Activated CD4-positive, alpha-beta memory T cell treated with anti-CD3 and anti-CD28 coated beads for 36 hours (primary cell): ENCODE measurements at regions not wholly inside any gene's neighbourhood (a gene's known extent, or its start where the extent isn't known, plus 50 kb on each side); places are given as distances from the start of the nearest gene placed in this dataset.

Experiments
- CTCF ChIA-PET: fragments of 350-600 bp; sonication (Branson Sonifier 250); formaldehyde crosslinking; loops from one replicate; lab custom pipeline; 2021; ENCODE audit warnings: antibody characterized with exemption, inconsistent platforms; lab: Charles Lee
- POLR2A ChIA-PET: fragments of 350-600 bp; sonication (Branson Sonifier 250); formaldehyde crosslinking; loops from one replicate; lab custom pipeline; 2021; ENCODE audit warnings: antibody characterized with exemption; lab: Charles Lee
- DNase-seq: peaks from one replicate; pipeline ENCODE4 v3.0.0-alpha.2; 2020
- H3K27ac Mint-ChIP-seq: one replicate; pipeline ENCODE4 v1.8.0; 2021; ENCODE audit warnings: mixed read lengths
- H3K27me3 Mint-ChIP-seq: one replicate; pipeline ENCODE4 v1.8.0; 2021; ENCODE audit warnings: mixed read lengths
- H3K36me3 Mint-ChIP-seq: one replicate; pipeline ENCODE4 v1.8.0; 2021; ENCODE audit warnings: mixed read lengths
- H3K4me1 Mint-ChIP-seq: one replicate; pipeline ENCODE4 v1.8.0; 2021; ENCODE audit warnings: low read depth, mixed read lengths
- H3K4me3 Mint-ChIP-seq: one replicate; pipeline ENCODE4 v1.8.0; 2021; ENCODE audit warnings: mild to moderate bottlenecking, mixed read lengths
- H3K9me3 Mint-ChIP-seq: one replicate; pipeline ENCODE4 v1.8.0; 2021; ENCODE audit warnings: mixed read lengths
- intact Hi-C: fragments of 100-400 bp; cut with micrococcal nuclease; formaldehyde crosslinking; loops from one replicate; pipeline ENCODE4 v1.15.1; 2023

DNA sequence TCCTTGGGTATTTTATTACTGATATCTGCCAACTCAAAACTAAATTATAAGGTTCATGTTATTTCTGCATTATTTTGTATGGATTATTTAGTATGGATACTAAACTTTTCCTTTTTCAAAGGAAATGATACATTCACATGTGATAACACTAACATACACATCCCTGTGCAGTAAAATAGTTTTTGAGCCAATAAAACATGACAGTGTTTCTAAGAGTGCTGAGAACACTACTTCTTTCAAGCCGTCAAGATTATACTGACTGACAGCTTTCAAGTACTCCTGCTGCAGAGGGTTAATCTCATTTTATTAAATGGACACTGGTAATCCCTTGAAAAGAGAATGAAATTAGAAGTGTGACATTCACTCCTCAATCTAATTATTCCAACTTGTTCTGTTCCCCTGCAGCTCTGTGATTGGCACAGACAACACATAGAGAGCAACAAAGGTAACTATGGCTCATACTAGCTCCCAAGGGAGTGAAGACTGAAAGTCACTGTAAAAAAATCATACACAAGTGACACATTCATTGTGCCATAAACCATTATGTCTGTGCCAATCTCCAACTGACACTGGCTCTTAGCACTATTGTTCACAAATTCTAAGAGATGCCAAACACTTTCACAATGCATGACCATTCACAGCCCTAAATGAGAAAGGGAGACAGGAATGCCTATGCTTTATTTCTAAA, 468.6 kb downstream of the SHQ1 start:
- POLR2A ChIA-PET = no interaction called here
- no peaks in the 10 kb centered on the region for H3K9me3 Mint-ChIP-seq
- no peak overlapping the region for H3K4me3 Mint-ChIP-seq
- no peak overlapping the region for H3K27ac Mint-ChIP-seq
- peaks cover 83% of the 10 kb centered on the region for H3K4me1 Mint-ChIP-seq
- H3K36me3 Mint-ChIP-seq = peaks cover 18% of the 10 kb centered on the region
- DNase-seq = no peak
- CTCF ChIA-PET = no interaction called here
- no peaks in the 10 kb centered on the region for H3K27me3 Mint-ChIP-seq
- intact Hi-C loops = loop anchor here (5.0 to 10.0 kb wide), 4 partner anchors 103 to 395 kb away; no protein-coding TSS in a partner anchor

DNA sequence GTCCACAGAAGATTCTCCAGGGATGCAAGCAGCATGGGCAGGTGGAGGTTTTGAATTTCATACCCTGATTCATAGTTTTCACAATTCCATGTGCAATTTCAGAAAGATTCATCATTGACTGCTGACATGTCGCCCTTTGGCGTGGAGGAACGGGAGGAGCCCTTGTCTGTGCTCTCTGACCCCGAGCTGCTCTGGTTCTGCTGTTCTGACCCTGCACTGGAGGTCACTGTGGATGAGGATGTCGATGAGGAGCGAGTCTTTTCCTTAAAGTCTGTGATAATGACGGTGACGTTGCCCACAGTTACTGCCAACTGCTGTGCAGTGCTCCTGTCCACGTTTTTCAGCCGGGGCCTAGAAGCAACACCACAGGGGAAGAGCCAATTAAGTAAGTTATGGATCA, 470.0 kb downstream of the SHQ1 start:
- H3K4me3 Mint-ChIP-seq = no peak overlapping the region
- no peak overlapping the region for H3K27ac Mint-ChIP-seq
- no peaks in the 10 kb centered on the region for H3K9me3 Mint-ChIP-seq
- DNase-seq = no peak
- H3K27me3 Mint-ChIP-seq = no peaks in the 10 kb centered on the region
- ChIA-PET CTCF (no interaction called here), POLR2A (no interaction called here)
- peaks cover 24% of the 10 kb centered on the region for H3K36me3 Mint-ChIP-seq
- peaks cover 76% of the 10 kb centered on the region for H3K4me1 Mint-ChIP-seq
- intact Hi-C loops = loop anchor here (5.0 to 10.0 kb wide), 4 partner anchors 104 to 393 kb away; no protein-coding TSS in a partner anchor

DNA sequence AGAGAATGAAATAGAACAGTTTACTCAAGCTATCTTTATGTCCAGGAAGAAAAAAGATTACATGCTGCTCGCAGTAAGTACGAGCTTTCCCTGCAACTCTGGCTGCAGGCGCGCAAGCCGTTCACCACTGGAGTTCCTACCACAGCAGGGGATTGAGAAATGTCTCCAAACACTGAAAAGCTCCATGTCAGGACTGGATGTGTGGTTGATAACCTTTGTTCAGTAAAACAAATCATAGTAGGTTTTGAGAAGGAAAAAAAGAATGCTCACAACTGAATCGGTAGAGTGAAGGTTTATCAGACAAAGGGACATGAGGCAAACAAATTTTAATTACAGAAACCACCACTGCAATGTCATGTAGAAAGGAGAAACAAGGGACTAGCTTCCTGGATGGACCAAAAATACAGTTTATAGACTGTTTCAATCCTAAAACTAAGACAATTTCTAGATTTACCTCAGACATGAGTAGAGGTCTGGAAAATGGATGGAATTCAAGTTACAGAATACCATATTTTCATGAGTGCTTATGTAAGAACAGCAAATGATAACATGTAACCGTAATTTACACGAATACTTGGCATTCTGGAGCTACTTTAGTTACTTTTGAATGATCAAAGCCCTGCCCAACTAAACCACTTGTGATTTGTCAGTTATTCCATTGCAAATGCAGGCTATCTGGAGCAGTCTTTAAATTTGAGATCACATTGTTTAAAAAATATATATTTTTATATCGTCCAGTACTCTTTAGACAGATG, 471.1 kb downstream of the SHQ1 start:
- intact Hi-C loops = loop anchor here (5.0 to 10.0 kb wide), 4 partner anchors 105 to 392 kb away; no protein-coding TSS in a partner anchor
- Mint-ChIP-seq H3K4me3 (no peak overlapping the region), H3K9me3 (no peaks in the 10 kb centered on the region), H3K27ac (no peak overlapping the region), H3K36me3 (peaks cover 20% of the 10 kb centered on the region), H3K27me3 (no peaks in the 10 kb centered on the region), H3K4me1 (peaks cover 72% of the 10 kb centered on the region)
- POLR2A ChIA-PET = no interaction called here
- DNase-seq = no peak
- CTCF ChIA-PET = interaction anchor here (0.6 to 1.6 kb wide), 3 partner anchors 15 to 435 kb away, joined by 3 read pairs; no protein-coding TSS in a partner anchor

DNA sequence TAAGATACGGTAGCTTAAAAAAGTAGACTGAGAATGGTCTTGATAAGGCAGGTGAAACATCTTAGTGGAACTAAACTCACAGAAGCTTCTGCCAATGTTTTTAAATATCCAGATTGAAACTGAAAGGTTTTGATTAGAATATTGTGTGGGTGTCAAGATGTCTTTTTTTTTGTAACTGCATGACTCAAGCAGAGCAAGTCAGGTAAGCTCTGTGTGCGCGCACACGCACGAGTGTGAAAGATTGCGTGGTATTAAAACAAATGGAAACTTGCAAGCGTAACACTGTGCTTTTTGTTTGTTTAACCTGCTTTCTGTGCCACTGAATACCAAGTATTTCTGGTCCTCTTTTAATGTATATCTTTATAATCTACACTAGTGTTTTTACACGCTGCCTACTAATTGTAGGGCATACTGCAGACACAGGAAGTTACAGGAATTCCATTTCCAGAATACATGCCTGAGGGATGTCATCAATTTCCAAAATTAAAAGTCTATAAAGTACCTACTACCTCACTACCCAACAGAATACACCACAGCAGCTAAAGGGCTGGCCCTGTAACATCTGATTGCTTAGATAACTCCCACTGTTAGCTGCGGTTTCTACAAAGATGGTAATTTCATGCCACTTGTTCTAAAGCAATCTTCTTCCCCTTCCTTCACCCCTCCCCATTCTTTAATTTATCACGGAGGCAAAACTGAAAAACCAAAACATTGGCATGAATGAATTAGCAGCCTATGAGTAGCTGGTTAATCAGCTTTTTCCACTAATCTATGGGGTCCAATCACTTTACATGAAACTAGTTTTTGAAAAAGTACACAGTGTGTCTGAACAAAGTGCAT, 472.8 kb downstream of the SHQ1 start:
- Mint-ChIP-seq H3K9me3 (no peaks in the 10 kb centered on the region), H3K4me1 (peaks cover 65% of the 10 kb centered on the region), H3K4me3 (peak overlapping the region; percentile 6), H3K36me3 (peaks cover 20% of the 10 kb centered on the region), H3K27me3 (no peaks in the 10 kb centered on the region), H3K27ac (peak overlapping the region; percentile 86)
- intact Hi-C loops = loop anchor here (1.0 to 10.0 kb wide), 9 partner anchors 32 to 391 kb away; no protein-coding TSS in a partner anchor
- CTCF ChIA-PET = interaction anchor here (0.6 to 1.6 kb wide), 10 partner anchors 9 to 536 kb away, joined by 3 to 5 read pairs (median 3); no protein-coding TSS in a partner anchor
- POLR2A ChIA-PET = interaction anchor here (0.6 to 1.6 kb wide), 13 partner anchors 11 to 473 kb away, joined by 3 to 8 read pairs (median 3); partner anchors contain the start of gene SHQ1
- peak; percentile 70 for DNase-seq

DNA sequence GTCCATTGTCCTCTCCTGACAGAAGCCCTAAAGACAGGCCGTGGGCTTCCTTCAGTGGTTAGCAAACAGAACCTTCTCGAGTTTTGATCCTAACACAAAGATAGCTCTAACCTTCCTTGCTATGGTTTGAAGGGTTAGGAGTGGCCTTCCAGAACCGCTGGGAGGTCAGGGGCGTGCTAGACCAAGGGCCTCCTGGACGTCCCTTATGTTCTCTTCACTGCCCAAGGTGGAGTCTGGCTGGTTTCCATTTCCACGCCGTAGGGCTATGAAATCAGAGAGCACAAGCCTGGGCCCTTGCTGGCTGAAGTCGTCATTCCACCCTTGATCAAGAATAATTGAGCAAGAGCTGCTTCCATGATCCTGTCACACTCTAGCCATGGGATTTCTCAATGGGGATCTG, 475.1 kb downstream of the SHQ1 start:
- DNase-seq = no peak
- intact Hi-C loops = loop anchor here (10.0 kb wide), 1 partner anchor 388 kb away; no protein-coding TSS in a partner anchor
- H3K9me3 Mint-ChIP-seq = no peaks in the 10 kb centered on the region
- H3K4me1 Mint-ChIP-seq = peaks cover 44% of the 10 kb centered on the region
- no peaks in the 10 kb centered on the region for H3K27me3 Mint-ChIP-seq
- H3K4me3 Mint-ChIP-seq = no peak overlapping the region
- POLR2A ChIA-PET = no interaction called here
- H3K27ac Mint-ChIP-seq = no peak overlapping the region
- H3K36me3 Mint-ChIP-seq = peaks cover 11% of the 10 kb centered on the region
- CTCF ChIA-PET = interaction anchor here (1.7 kb wide), 1 partner anchor 395 kb away, joined by 5 read pairs; no protein-coding TSS in a partner anchor

DNA sequence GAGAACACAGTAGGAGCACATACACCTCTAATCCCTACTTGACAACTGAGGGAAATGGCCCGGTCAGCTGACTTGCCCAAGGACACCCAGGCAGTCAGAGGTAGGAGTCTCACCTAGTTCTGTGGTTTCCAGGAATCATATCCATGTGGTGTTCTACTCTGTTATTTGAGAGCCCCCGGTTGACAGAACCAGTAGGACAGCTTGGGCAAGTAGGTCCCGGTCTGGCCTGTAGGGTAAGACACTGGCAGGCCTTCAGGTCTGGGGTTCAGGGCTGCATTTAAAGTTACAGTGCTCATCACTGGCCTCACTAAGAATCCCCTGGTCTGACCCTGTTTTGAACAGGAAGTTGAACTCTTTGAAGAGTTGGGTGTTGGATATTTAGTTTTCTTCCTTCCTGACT, 476.1 kb downstream of the SHQ1 start:
- Mint-ChIP-seq H3K4me1 (peaks cover 40% of the 10 kb centered on the region), H3K4me3 (no peak overlapping the region), H3K27ac (no peak overlapping the region), H3K27me3 (no peaks in the 10 kb centered on the region), H3K36me3 (peaks cover 11% of the 10 kb centered on the region), H3K9me3 (no peaks in the 10 kb centered on the region)
- ChIA-PET POLR2A (no interaction called here), CTCF (no interaction called here)
- DNase-seq = no peak
- intact Hi-C loops = loop anchor here (10.0 kb wide), 1 partner anchor 387 kb away; no protein-coding TSS in a partner anchor

DNA sequence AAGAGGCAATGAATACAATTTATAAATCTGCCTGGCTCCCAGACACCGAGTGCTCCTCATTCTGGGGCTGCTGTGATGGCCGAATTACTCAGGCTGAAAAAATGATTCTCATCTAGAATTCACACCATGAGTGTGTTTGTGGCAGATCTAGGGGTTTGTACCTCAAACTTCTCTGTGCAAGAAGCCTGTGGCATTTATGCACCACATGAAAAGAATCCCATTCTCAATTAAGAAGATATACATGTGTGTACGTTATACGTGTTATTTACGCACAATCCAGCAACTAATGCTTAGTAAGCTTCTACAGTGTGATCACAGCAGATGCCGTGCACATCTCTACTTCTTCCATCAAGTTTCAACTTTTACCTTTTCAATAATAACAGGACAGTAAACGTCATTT, 476.8 kb downstream of the SHQ1 start:
- Mint-ChIP-seq H3K27me3 (no peaks in the 10 kb centered on the region), H3K36me3 (peaks cover 6% of the 10 kb centered on the region), H3K9me3 (no peaks in the 10 kb centered on the region), H3K4me1 (peaks cover 35% of the 10 kb centered on the region), H3K4me3 (no peak overlapping the region), H3K27ac (no peak overlapping the region)
- ChIA-PET CTCF (no interaction called here), POLR2A (no interaction called here)
- intact Hi-C loops = loop anchor here (10.0 kb wide), 1 partner anchor 387 kb away; no protein-coding TSS in a partner anchor
- no peak for DNase-seq

DNA sequence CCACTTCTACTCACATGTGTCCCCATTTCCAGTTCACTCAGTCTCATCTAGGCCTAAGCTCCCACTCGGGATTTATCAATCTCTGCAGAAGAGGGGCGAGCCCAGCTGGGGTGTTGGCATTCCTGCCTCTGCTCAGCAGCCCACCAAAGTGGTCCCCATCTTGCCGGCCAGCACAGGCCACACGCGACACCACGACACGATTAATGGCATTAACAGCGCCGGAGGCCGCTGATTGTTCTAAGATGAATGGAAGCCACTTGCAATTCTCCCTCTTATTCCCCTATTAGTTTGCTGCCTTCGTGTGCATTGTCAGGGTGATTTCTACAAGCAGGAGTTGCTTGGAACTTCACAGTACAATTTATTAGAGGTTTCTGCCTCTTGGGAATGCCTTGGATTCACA, 477.3 kb downstream of the SHQ1 start:
- intact Hi-C loops = loop anchor here (10.0 kb wide), 1 partner anchor 386 kb away; no protein-coding TSS in a partner anchor

DNA sequence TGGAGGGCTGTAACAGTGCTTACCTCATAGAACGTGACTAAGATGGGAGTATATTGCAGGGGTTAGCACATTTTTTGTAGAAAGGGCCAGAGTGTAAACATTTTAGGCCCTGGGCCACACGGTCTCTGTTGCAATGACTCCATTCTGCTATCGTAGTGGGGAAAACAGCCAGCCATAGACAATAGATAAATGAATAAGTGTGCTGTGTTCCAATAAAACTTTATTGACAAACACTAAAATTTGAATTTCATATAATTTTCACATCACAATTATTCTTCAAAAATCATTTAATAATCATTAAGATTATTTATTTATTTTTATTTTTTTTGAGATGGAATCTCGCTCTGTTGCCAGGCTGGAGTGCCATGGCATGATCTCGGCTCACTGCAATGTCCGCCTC, 478.6 kb downstream of the SHQ1 start:
- peaks cover 22% of the 10 kb centered on the region for H3K4me1 Mint-ChIP-seq
- CTCF ChIA-PET = no interaction called here
- DNase-seq = no peak
- peaks cover 5% of the 10 kb centered on the region for H3K36me3 Mint-ChIP-seq
- intact Hi-C loops = loop anchor here (10.0 kb wide), 1 partner anchor 385 kb away; no protein-coding TSS in a partner anchor
- POLR2A ChIA-PET = interaction anchor here (0.6 kb wide), 1 partner anchor 429 kb away, joined by 3 read pairs; no protein-coding TSS in a partner anchor
- H3K27me3 Mint-ChIP-seq = no peaks in the 10 kb centered on the region
- H3K4me3 Mint-ChIP-seq = no peak overlapping the region
- H3K27ac Mint-ChIP-seq = no peak overlapping the region
- no peaks in the 10 kb centered on the region for H3K9me3 Mint-ChIP-seq

More for the DNA sequence above, 477.3 kb downstream of the SHQ1 start:
- peaks cover 33% of the 10 kb centered on the region for H3K4me1 Mint-ChIP-seq
- CTCF ChIA-PET = no interaction called here
- no peak overlapping the region for H3K27ac Mint-ChIP-seq
- H3K36me3 Mint-ChIP-seq = peaks cover 5% of the 10 kb centered on the region
- H3K4me3 Mint-ChIP-seq = no peak overlapping the region
- POLR2A ChIA-PET = no interaction called here
- no peaks in the 10 kb centered on the region for H3K9me3 Mint-ChIP-seq
- no peaks in the 10 kb centered on the region for H3K27me3 Mint-ChIP-seq
- no peak for DNase-seq

DNA sequence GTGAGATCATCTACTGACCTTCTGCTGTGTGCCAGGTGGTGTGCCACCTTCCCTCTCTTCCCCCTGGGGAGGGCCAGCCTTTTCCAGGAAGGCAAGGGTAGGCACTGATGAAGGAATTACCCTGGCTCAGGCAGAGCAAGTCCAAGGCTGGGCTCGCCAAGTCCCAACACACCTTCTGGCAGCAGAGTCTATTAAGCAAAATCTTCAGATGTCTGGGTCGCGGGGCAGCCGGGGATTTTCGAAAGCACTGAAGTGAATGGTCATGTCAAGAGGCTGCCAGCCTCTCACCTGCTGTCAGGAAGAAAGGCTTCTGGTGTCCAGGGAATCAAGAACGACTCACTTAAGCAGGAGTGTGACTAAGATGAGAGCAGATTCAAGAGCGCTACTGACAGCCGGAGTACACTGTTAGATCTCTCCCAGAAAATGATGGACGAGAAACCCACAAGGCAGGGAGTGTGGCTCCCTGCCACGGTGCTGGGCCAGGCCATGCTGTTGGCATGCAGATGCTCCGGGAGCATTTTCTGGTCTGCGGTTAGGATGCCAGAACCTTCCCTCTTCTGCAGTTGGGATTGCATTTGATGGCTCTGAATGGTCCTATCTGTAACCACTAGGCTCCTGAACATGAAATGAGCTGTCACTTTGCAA, 479.8 kb downstream of the SHQ1 start:
- no peaks in the 10 kb centered on the region for H3K36me3 Mint-ChIP-seq
- H3K27me3 Mint-ChIP-seq = no peaks in the 10 kb centered on the region
- H3K27ac Mint-ChIP-seq = no peak overlapping the region
- intact Hi-C loops = no loop called here
- POLR2A ChIA-PET = no interaction called here
- no peaks in the 10 kb centered on the region for H3K9me3 Mint-ChIP-seq
- H3K4me3 Mint-ChIP-seq = no peak overlapping the region
- no peak for DNase-seq
- H3K4me1 Mint-ChIP-seq = peaks cover 15% of the 10 kb centered on the region
- CTCF ChIA-PET = no interaction called here

DNA sequence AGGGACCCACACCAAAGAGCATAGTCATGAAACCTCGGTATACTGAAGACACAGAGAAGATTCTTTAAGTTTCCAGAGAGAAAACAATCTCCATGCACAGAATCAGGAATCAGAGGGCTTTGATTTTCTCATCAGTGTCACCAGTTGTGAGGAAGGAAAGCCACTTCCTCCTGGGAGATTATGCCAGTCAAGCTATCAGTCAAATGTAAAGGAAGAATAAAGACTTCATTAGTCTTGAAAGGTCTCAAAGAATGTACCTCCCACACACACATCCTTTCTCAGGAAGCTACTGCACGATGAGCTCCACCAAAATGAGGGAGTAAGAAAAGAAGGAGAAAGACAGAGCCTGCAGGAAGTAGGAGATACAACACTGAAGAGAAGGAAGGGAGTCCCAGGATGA, 486.3 kb downstream of the SHQ1 start:
- Mint-ChIP-seq H3K4me1 (no peaks in the 10 kb centered on the region), H3K27ac (no peak overlapping the region), H3K4me3 (no peak overlapping the region), H3K27me3 (peaks cover 6% of the 10 kb centered on the region), H3K9me3 (no peaks in the 10 kb centered on the region), H3K36me3 (no peaks in the 10 kb centered on the region)
- DNase-seq = no peak
- POLR2A ChIA-PET = no interaction called here
- intact Hi-C loops = no loop called here
- CTCF ChIA-PET = no interaction called here
